ENCODE measurements at regions not wholly inside any gene's neighbourhood (a gene's known extent, or its start where the extent isn't known, plus 50 kb on each side); places are given as distances from the start of the nearest gene placed in this dataset.

- no peak for FAIRE-seq
These were observed 270.9 kb downstream of the GLRX3 start for GRCh38 chr10:130407052-130407451.

GRCh38 chr10:130409331-130409730 lies 273.1 kb downstream of the GLRX3 start:
- FAIRE-seq: no peak

- no peak for FAIRE-seq
These were observed 273.7 kb downstream of the GLRX3 start for GRCh38 chr10:130409931-130410330.

- no peak for FAIRE-seq
These were observed 275.4 kb downstream of the GLRX3 start for GRCh38 chr10:130411496-130412085.

GRCh38 chr10:130412317-130412716 lies 276.1 kb downstream of the GLRX3 start:
- FAIRE-seq: no peak

GRCh38 chr10:130416334-130417150 lies 280.4 kb downstream of the GLRX3 start:
- FAIRE-seq: no peak

- FAIRE-seq: no peak
These were observed 282.5 kb downstream of the GLRX3 start for GRCh38 chr10:130418731-130419130.

- FAIRE-seq: no peak
These were observed 285.7 kb downstream of the GLRX3 start for GRCh38 chr10:130421909-130422308.

- no peak for FAIRE-seq
These were observed 286.5 kb downstream of the GLRX3 start for GRCh38 chr10:130422366-130423324.

GRCh38 chr10:130423455-130424305 lies 287.5 kb downstream of the GLRX3 start:
- no peak for FAIRE-seq

GRCh38 chr10:130424418-130424817 lies 288.2 kb downstream of the GLRX3 start:
- no peak for FAIRE-seq

GRCh38 chr10:130425169-130425568 lies 289.0 kb downstream of the GLRX3 start:
- FAIRE-seq: no peak

- FAIRE-seq: no peak
These were observed 289.8 kb downstream of the GLRX3 start for GRCh38 chr10:130425881-130426435.

GRCh38 chr10:130427216-130427722 lies 291.1 kb downstream of the GLRX3 start:
- no peak for FAIRE-seq

- FAIRE-seq: no peak
These were observed 292.7 kb downstream of the GLRX3 start for GRCh38 chr10:130428936-130429335.

GRCh38 chr10:130429809-130430208 lies 293.6 kb downstream of the GLRX3 start:
- FAIRE-seq: no peak

- FAIRE-seq: no peak
These were observed 294.1 kb downstream of the GLRX3 start for GRCh38 chr10:130430291-130430690.

- no peak for FAIRE-seq
These were observed 294.9 kb downstream of the GLRX3 start for GRCh38 chr10:130430852-130431704.

GRCh38 chr10:130432271-130432670 lies 296.1 kb downstream of the GLRX3 start:
- no peak for FAIRE-seq

- no peak for FAIRE-seq
These were observed 296.7 kb downstream of the GLRX3 start for GRCh38 chr10:130432850-130433249.

Data from A204.1 (cell line).